ENCODE measurements at regions not wholly inside any gene's neighbourhood (a gene's known extent, or its start where the extent isn't known, plus 50 kb on each side); places are given as distances from the start of the nearest gene placed in this dataset.
"Not testable (repeated sequence)": the region's sequence is repeated elsewhere in the genome, so short reads cannot be mapped to it uniquely, and the experiment has no call there.

- DNase-seq, result no peak
Measured at GRCh38 chr4:166153548-166153947, 280.5 kb downstream of the TLL1 start.

DNA sequence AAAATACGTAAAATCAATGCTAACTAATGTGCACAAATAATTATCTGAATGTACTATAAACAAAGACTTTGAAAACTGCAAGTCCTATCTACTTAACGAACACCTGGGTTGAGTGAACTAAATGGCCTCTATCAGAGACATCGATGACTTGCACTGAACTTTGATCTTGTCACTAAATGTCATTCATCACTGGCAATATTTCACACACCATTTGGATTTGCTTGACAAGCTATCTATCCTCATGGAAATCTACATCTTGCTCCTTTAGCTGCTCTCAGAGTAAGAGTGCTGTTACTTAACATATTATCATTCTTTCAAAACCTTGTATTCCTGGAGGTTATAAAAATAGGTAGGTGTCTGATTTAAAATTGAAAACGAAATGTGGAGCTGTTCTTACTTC, 289.3 kb downstream of the TLL1 start:
- DNase-seq, result no peak

GRCh38 chr4:166165829-166166420, 292.9 kb downstream of the TLL1 start:
- peak; percentile 55 for DNase-seq

GRCh38 chr4:166169111-166169510, 296.1 kb downstream of the TLL1 start:
- DNase-seq, result no peak

- no peak for DNase-seq
Measured at GRCh38 chr4:166172619-166173018, 299.6 kb downstream of the TLL1 start.

GRCh38 chr4:166174717-166175490, 301.9 kb downstream of the TLL1 start:
- no peak for DNase-seq

DNA sequence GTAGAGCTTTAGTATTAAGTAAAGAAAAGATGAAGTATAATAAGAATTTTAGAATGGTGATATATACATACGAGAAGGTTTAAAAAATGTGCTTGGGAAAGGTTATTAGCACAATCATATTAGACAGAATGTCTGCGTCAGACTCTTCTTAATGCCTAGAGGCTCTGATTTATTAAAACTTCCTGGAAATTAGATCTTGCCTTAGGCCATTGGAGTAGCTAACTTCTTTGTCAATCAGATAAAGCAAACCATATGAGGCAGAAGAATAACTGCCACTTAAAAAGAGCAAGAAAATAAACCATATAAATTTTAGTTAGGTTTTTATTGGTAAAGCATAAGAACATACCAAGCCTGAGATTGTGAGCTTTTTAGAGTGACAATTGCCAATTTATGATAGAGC, 309.1 kb downstream of the TLL1 start:
- no peak for DNase-seq

DNA sequence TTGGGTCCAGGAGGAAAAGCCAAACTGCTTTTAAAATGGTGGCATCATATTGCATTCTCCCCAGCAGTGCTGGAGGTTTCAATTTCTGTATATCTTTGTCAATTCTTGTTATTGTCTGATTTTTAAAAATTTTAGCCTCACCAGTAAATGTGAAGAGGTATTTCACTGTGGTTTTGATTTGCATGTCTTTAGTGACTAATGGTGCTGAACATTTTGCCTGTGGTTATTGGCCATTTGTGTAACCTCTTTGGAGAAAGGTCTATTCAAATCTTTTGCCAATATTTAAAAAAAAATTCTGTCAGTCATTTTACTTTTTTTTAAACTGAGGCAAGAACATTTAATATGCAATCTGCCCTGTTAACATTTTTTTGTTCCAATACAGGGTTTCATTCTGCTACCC, 322.1 kb downstream of the TLL1 start:
- no peak for DNase-seq

DNA sequence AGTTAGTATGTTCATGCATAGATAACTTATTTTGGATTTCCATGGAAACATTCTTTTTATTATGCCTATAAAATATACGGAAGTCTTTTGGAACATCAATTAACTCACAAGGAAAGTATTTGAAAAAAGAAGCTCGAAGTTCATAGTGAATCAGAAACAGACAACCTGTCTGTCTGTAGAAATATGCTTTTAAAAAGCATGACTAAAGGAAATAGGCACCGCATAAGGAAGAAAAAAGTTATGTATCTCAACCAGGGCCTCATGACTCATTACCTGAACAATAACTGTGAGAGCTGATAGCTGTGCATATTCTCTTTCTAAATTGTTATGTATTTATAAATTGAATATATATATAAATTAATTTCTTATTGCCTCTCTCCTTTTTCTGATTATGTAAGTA, 324.1 kb downstream of the TLL1 start:
- DNase-seq, result no peak

- no peak for DNase-seq
Measured at GRCh38 chr4:166198041-166198440, 325.0 kb downstream of the TLL1 start.

- DNase-seq, result no peak
Measured at GRCh38 chr4:166198516-166199310, 325.7 kb downstream of the TLL1 start.

DNA sequence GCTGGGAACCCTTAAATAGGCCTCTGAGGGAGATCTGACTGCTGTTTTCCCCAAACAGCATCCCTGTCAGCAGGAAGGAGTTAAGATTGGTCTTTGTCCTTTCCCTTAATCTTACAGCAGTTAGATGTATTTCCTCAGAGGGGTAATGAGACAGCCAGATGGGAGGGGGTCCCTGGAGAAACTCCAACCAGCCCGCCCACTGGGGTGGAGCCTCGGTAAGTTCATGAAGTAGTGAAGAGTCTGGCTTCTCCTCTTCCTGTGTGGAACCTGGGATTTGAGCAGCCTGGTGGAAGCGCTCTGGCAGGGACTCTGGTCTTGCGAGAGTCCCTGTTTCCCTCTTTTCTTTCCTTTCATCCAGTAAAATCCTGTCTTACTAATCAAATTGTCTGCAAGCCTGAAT, 330.0 kb downstream of the TLL1 start:
- DNase-seq, result no peak

GRCh38 chr4:166212326-166212725, 339.3 kb downstream of the TLL1 start:
- not testable (repeated sequence) for DNase-seq

DNA sequence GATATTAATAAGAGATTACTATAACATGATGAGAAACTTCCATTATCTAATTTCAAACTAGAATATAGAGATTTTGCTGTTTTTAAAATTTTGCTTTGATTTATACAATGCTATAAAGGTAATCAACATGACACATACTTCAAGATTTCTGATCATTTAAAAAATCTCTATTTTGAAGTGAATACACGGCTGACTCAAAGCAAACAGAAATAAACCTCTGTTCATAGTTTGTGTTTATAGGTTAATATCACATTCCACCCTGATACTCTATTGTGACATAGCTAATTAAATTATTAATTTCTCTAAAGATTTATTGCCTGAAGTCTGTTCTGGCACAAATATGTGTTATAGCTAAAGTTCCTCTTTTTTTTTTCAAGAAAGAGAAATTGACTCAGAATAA, 349.2 kb downstream of the TLL1 start:
- DNase-seq, result no peak

GRCh38 chr4:166228112-166228511, 355.1 kb downstream of the TLL1 start:
- DNase-seq, result no peak

GRCh38 chr4:166229799-166230198, 356.8 kb downstream of the TLL1 start:
- no peak for DNase-seq

DNA sequence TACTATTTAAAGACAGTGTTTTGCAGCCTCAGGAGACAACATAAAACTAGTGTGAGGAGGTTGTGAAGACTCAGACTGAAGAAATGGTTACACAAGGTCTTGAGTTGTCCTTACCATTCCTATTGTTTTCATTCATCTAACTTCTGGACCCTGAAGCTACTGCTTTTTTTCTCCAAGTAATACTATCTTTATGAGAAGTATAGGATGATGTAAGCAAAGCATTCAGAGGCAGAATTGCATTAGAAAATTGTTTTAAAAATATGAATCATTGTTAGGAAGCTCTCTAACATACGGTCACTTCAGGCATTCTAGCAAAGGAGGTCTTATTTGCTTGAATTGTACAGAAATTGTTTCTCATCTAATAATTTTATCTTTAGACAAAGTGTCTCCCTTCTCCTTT, 357.8 kb downstream of the TLL1 start:
- DNase-seq, result no peak

DNA sequence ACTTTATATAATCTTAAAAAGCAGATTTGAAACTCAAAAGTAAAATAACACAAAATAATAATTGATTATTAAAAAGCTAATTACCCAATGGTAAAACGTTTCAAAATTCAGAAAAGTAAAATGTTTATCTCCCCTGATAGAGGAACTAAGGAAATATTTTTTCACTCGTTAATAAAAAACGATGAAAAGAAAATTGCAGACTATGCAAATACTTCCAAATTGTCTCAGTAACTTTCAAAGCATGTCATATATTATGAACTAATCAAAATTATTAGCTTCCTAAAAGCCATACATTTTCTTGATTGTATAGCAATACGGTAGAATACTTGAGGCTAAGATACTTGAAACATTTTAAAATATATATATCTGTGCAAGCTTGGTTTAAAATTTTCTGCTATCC, 366.3 kb downstream of the TLL1 start:
- DNase-seq, result no peak

- DNase-seq, result no peak
Measured at GRCh38 chr4:166252487-166253402, 379.7 kb downstream of the TLL1 start.

GRCh38 chr4:166257276-166257675, 384.2 kb downstream of the TLL1 start:
- no peak for DNase-seq

- no peak for DNase-seq
Measured at GRCh38 chr4:166257891-166258290, 384.9 kb downstream of the TLL1 start.

DNA sequence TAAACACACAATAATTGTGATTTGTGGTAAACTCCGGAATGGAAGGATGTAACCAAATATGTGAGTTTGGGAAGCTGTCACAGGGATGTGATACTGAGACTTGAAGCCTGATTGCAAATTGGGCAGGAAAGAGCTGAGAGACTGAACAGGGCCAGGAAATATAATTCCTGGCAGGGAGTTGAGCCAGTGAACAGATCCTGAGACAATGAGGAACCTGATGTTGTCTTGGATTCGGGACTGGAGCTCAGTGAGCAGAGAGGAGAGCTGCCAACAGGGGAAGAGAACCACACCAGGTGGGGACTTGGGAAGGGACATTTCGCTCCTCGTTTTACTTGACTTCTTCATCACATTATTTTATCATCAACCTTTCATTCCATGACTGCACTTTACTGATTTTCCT, 386.0 kb downstream of the TLL1 start:
- no peak for DNase-seq
